ENCODE measurements at regions not wholly inside any gene's neighbourhood (a gene's known extent, or its start where the extent isn't known, plus 50 kb on each side); places are given as distances from the start of the nearest gene placed in this dataset.

DNA sequence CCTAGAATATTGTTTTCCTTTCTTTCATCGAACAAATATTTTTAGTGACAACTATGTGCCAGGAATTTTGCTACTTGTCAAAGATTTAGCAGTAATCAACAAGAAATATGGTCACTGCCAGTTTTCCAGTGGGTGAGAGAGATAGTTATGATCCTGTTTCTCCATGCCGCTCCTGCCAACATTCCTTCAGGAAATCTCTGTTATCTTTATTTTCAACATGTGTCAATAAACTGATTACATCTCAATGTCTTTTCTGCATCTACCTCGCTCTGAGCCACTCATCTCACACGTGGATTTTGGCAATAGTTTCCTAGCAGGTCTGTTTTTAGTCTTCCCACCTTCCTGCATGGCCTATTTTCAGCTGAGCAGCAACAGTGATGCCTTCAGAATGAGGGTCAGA is 650.0 kb upstream of the STXBP6 start:
- Histone ChIP-seq H3K36me3 (replicated peaks in 1 of 2; ENCODE audit: control insufficient read depth in 1 of 2, insufficient read depth in 2 of 2, low read length in 2 of 2) (no peaks in the 10 kb centered on the region), H3K4me1 (ENCODE audit: insufficient read depth, low read length) (no peaks in the 10 kb centered on the region), H3K79me2 (ENCODE audit: insufficient read depth, low read length) (no peaks in the 10 kb centered on the region), H2AFZ (ENCODE audit: low read length) (no peak overlapping the region), H3K9ac (ENCODE audit: insufficient read depth, low read depth, low read length) (no peak overlapping the region), H4K20me1 (ENCODE audit: insufficient read depth, low read length) (no peaks in the 10 kb centered on the region), H3K27me3 (ENCODE audit: control insufficient read depth in 1 of 2, insufficient read depth in 2 of 2, low read length in 2 of 2) (no peaks in the 10 kb centered on the region), H3K9me3 (ENCODE audit: low read length) (peaks cover 94% of the 10 kb centered on the region), H3K4me2 (ENCODE audit: low read depth, low read length) (no peak overlapping the region), H3K4me3 (replicated peaks in 1 of 3; ENCODE audit: insufficient read depth in 1 of 3, low read depth in 2 of 3, low read length in 3 of 3) (no peak overlapping the region), H3K27ac (ENCODE audit: extremely low read length, insufficient read depth, low read length) (no peak overlapping the region)
- in situ Hi-C loops (cut with HindIII; ENCODE audit: extremely low pct_ligation_motif_present, low pct_unique_long_range_greater_than_20kb), result no loop called here
- no TSS peak for BruUV-seq (replicated peaks)
- FAIRE-seq, result no peak
- 5% methylated on average over 4 of the region's 4 CpGs for WGBS (ENCODE audit: low lambda C conversion rate)
- ATAC-seq, result no peak
- DNase-seq (ENCODE audit: low spot score), result no peak
- intact Hi-C loops (cut with micrococcal nuclease; ENCODE audit: unreplicated experiment), result no loop called here
- CTCF ChIA-PET (ENCODE audit: low intra/inter-chr PET ratio, low total read pairs), result no interaction called here
- POLR2A ChIA-PET, result no interaction called here
- TF ChIP-seq FOXO1 (CRISPR knock-in tag; IDR thresholded peaks at IDR 0.05) (no peak), ZNF629 (CRISPR knock-in tag; conservative IDR thresholded peaks at IDR 0.05) (no peak), ZNF775 (CRISPR knock-in tag; IDR thresholded peaks at IDR 0.05; ENCODE audit: borderline replicate concordance) (no peak), ZNF468 (CRISPR knock-in tag; IDR thresholded peaks at IDR 0.05) (no peak), ZBTB7B (CRISPR knock-in tag; IDR thresholded peaks at IDR 0.05) (no peak), SMARCE1 (IDR thresholded peaks at IDR 0.05; ENCODE audit: borderline replicate concordance) (no peak), ZNF577 (CRISPR knock-in tag; IDR thresholded peaks at IDR 0.05; ENCODE audit: borderline replicate concordance, low read depth) (no peak), ZNF101 (CRISPR knock-in tag; IDR thresholded peaks at IDR 0.05; ENCODE audit: borderline replicate concordance, low read depth) (no peak)
- TF ChIP-seq, protein P1, sequence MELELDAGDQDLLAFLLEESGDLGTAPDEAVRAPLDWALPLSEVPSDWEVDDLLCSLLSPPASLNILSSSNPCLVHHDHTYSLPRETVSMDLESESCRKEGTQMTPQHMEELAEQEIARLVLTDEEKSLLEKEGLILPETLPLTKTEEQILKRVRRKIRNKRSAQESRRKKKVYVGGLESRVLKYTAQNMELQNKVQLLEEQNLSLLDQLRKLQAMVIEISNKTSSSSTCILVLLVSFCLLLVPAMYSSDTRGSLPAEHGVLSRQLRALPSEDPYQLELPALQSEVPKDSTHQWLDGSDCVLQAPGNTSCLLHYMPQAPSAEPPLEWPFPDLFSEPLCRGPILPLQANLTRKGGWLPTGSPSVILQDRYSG (CRISPR knock-in tag; IDR thresholded peaks at IDR 0.05), result no peak
- TF ChIP-seq, protein P2, sequence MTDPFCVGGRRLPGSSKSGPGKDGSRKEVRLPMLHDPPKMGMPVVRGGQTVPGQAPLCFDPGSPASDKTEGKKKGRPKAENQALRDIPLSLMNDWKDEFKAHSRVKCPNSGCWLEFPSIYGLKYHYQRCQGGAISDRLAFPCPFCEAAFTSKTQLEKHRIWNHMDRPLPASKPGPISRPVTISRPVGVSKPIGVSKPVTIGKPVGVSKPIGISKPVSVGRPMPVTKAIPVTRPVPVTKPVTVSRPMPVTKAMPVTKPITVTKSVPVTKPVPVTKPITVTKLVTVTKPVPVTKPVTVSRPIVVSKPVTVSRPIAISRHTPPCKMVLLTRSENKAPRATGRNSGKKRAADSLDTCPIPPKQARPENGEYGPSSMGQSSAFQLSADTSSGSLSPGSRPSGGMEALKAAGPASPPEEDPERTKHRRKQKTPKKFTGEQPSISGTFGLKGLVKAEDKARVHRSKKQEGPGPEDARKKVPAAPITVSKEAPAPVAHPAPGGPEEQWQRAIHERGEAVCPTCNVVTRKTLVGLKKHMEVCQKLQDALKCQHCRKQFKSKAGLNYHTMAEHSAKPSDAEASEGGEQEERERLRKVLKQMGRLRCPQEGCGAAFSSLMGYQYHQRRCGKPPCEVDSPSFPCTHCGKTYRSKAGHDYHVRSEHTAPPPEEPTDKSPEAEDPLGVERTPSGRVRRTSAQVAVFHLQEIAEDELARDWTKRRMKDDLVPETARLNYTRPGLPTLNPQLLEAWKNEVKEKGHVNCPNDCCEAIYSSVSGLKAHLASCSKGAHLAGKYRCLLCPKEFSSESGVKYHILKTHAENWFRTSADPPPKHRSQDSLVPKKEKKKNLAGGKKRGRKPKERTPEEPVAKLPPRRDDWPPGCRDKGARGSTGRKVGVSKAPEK (CRISPR knock-in tag; IDR thresholded peaks at IDR 0.05; ENCODE audit: borderline replicate concordance), result no peak

Measured in HepG2 (cell line).